Urothelium cell line (cell line): ENCODE measurements at regions not wholly inside any gene's neighbourhood (a gene's known extent, or its start where the extent isn't known, plus 50 kb on each side); places are given as distances from the start of the nearest gene placed in this dataset.
"Not testable (repeated sequence)": the region's sequence is repeated elsewhere in the genome, so short reads cannot be mapped to it uniquely, and the experiment has no call there.

Experiments
- DNase-seq: peaks from one replicate; pipeline ENCODE4 v3.0.0; 2011; ENCODE audit warnings: low spot score, mixed read lengths
- FAIRE-seq: peaks from 2 replicates; lab custom pipeline; 2011; peaks lifted over from hg19 to GRCh38; lab: Jason Lieb, UNC

- not testable (repeated sequence) for FAIRE-seq
Measured at GRCh38 chr1:157196670-157197456, 58.7 kb upstream of the ETV3 start.

GRCh38 chr1:157196245-157196543, 58.0 kb upstream of the ETV3 start:
- no peak for DNase-seq
- FAIRE-seq, result no peak

More at GRCh38 chr1:157196670-157197456, 58.7 kb upstream of the ETV3 start:
- peak; percentile 19 for DNase-seq

- FAIRE-seq (no peak), DNase-seq (no peak)
Measured at GRCh38 chr1:157195521-157196244, 57.5 kb upstream of the ETV3 start.

GRCh38 chr1:157194731-157195520, 56.7 kb upstream of the ETV3 start:
- DNase-seq (no peak), FAIRE-seq (no peak)

- DNase-seq, result peak; percentile 76
- no peak for FAIRE-seq
Measured at GRCh38 chr1:157193702-157194391, 55.7 kb upstream of the ETV3 start.

- FAIRE-seq, result no peak
- no peak for DNase-seq
Measured at GRCh38 chr1:157193219-157193618, 55.0 kb upstream of the ETV3 start.

- no peak for FAIRE-seq
- DNase-seq, result no peak
Measured at GRCh38 chr1:157189986-157190982, 52.1 kb upstream of the ETV3 start.

- no peak for DNase-seq
- FAIRE-seq, result no peak
Measured at GRCh38 chr1:157189096-157189495, 50.9 kb upstream of the ETV3 start.
